ENCODE measurements at regions not wholly inside any gene's neighbourhood (a gene's known extent, or its start where the extent isn't known, plus 50 kb on each side); places are given as distances from the start of the nearest gene placed in this dataset.

GRCh38 chr3:95673215-95673614 lies 1141.2 kb upstream of the EPHA6 start:
- Histone ChIP-seq H3K9me3 (no peaks in the 10 kb centered on the region), H3K36me3 (ENCODE audit: control insufficient read depth, insufficient read depth, low read length) (no peaks in the 10 kb centered on the region), H3K27me3 (replicated peaks; ENCODE audit: control insufficient read depth, insufficient read depth, low read length) (no peaks in the 10 kb centered on the region), H3K4me1 (no peaks in the 10 kb centered on the region), H3K4me3 (ENCODE audit: low read depth, low read length) (no peak overlapping the region)
- Mint-ChIP-seq H3K27ac (ENCODE audit: unreplicated experiment) (no peak overlapping the region), H3K4me1 (ENCODE audit: low read depth, unreplicated experiment) (no peaks in the 10 kb centered on the region), H3K4me3 (ENCODE audit: unreplicated experiment) (no peak overlapping the region), H3K27me3 (ENCODE audit: insufficient read depth, unreplicated experiment) (no peaks in the 10 kb centered on the region), H3K36me3 (ENCODE audit: insufficient read depth, unreplicated experiment) (no peaks in the 10 kb centered on the region), H3K9me3 (ENCODE audit: unreplicated experiment) (no peaks in the 10 kb centered on the region)
- intact Hi-C loops (cut with micrococcal nuclease; ENCODE audit: unreplicated experiment), result no loop called here
- ChIA-PET CTCF (no interaction called here), POLR2A (no interaction called here)
- no peak for TF ChIP-seq CTCF (IDR thresholded peaks at IDR 0.05; ENCODE audit: insufficient read depth in 1 of 2, low read depth in 1 of 2, low read length in 1 of 2, severe bottlenecking in 1 of 2, unreplicated experiment in 1 of 2)
- no TSS peak for BruUV-seq (replicated peaks)
- no peak for DNase-seq

GRCh38 chr3:95705786-95706418 lies 1108.5 kb upstream of the EPHA6 start:
- H3K4me3 ChIP-seq (ENCODE audit: low read depth, low read length), result no peak overlapping the region
- H3K27ac Mint-ChIP-seq (ENCODE audit: unreplicated experiment), result no peak overlapping the region
- POLR2A ChIA-PET, result no interaction called here
- no peaks in the 10 kb centered on the region for H3K27me3 ChIP-seq (replicated peaks; ENCODE audit: control insufficient read depth, insufficient read depth, low read length)
- no peak for TF ChIP-seq CTCF (IDR thresholded peaks at IDR 0.05; ENCODE audit: insufficient read depth in 1 of 2, low read depth in 1 of 2, low read length in 1 of 2, severe bottlenecking in 1 of 2, unreplicated experiment in 1 of 2)
- BruUV-seq (replicated peaks), result no TSS peak
- 0 out of 2 replicates have a peak, but pooled peaks cover 6% of the 10 kb centered on the region for H3K4me1 ChIP-seq
- intact Hi-C loops (cut with micrococcal nuclease; ENCODE audit: unreplicated experiment), result no loop called here
- CTCF ChIA-PET, result no interaction called here
- H3K36me3 Mint-ChIP-seq (ENCODE audit: insufficient read depth, unreplicated experiment), result no peaks in the 10 kb centered on the region
- H3K4me1 Mint-ChIP-seq (ENCODE audit: low read depth, unreplicated experiment), result no peaks in the 10 kb centered on the region
- H3K27me3 Mint-ChIP-seq (ENCODE audit: insufficient read depth, unreplicated experiment), result no peaks in the 10 kb centered on the region
- no peaks in the 10 kb centered on the region for H3K36me3 ChIP-seq (ENCODE audit: control insufficient read depth, insufficient read depth, low read length)
- H3K9me3 Mint-ChIP-seq (ENCODE audit: unreplicated experiment), result peaks cover 10% of the 10 kb centered on the region
- H3K9me3 ChIP-seq, result no peaks in the 10 kb centered on the region
- DNase-seq, result no peak
- H3K4me3 Mint-ChIP-seq (ENCODE audit: unreplicated experiment), result no peak overlapping the region

- no peaks in the 10 kb centered on the region for H3K9me3 ChIP-seq
- no peak for DNase-seq
- H3K4me3 ChIP-seq (ENCODE audit: low read depth, low read length), result no peak overlapping the region
- POLR2A ChIA-PET, result no interaction called here
- Mint-ChIP-seq H3K27me3 (ENCODE audit: insufficient read depth, unreplicated experiment) (no peaks in the 10 kb centered on the region), H3K27ac (ENCODE audit: unreplicated experiment) (no peak overlapping the region), H3K36me3 (ENCODE audit: insufficient read depth, unreplicated experiment) (no peaks in the 10 kb centered on the region), H3K4me3 (ENCODE audit: unreplicated experiment) (no peak overlapping the region), H3K9me3 (ENCODE audit: unreplicated experiment) (peaks cover 10% of the 10 kb centered on the region), H3K4me1 (ENCODE audit: low read depth, unreplicated experiment) (no peaks in the 10 kb centered on the region)
- CTCF ChIA-PET, result no interaction called here
- no peaks in the 10 kb centered on the region for H3K36me3 ChIP-seq (ENCODE audit: control insufficient read depth, insufficient read depth, low read length)
- H3K4me1 ChIP-seq, result 0 out of 2 replicates have a peak, but pooled peaks cover 6% of the 10 kb centered on the region
- H3K27me3 ChIP-seq (replicated peaks; ENCODE audit: control insufficient read depth, insufficient read depth, low read length), result no peaks in the 10 kb centered on the region
- intact Hi-C loops (cut with micrococcal nuclease; ENCODE audit: unreplicated experiment), result no loop called here
- TF ChIP-seq CTCF (IDR thresholded peaks at IDR 0.05; ENCODE audit: insufficient read depth in 1 of 2, low read depth in 1 of 2, low read length in 1 of 2, severe bottlenecking in 1 of 2, unreplicated experiment in 1 of 2), result no peak
- BruUV-seq (replicated peaks), result no TSS peak
Measured at GRCh38 chr3:95707268-95707667, 1107.1 kb upstream of the EPHA6 start.

Measured in Caco-2 (cell line).